Stomach (tissue), 4 donors: ENCODE measurements at regions not wholly inside any gene's neighbourhood (a gene's known extent, or its start where the extent isn't known, plus 50 kb on each side); places are given as distances from the start of the nearest gene placed in this dataset.

ENCODE experiments used
- CTCF ChIP-seq, 7 experiments: fragments of 450-650 bp in 4 of 7; fragments of 200-600 bp in 3 of 7; sonication (generic) in 3 of 7; IDR thresholded peaks; one replicate each; pipeline ENCODE4 v1.5.1; 2016 to 2019; ENCODE audit warnings: antibody characterized with exemption in 7 of 7, control low read depth in 2 of 7, mild to moderate bottlenecking in 1 of 7
- EP300 ChIP-seq: sonication (generic); formaldehyde crosslinking; IDR thresholded peaks from one replicate; pipeline ENCODE4 v1.6.1; 2017; ENCODE audit warnings: antibody characterized with exemption
- POLR2A ChIP-seq, 4 donors: fragments of 450-650 bp; IDR thresholded peaks; one replicate each; pipeline ENCODE4 v1.6.1; 2016; ENCODE audit warnings: antibody characterized with exemption in 4 of 4, control low read depth in 2 of 4, mild to moderate bottlenecking in 1 of 4, moderate library complexity in 1 of 4
- POLR2AphosphoS5 ChIP-seq, 3 donors: sonication (generic); formaldehyde crosslinking; IDR thresholded peaks; one replicate each; pipeline ENCODE4 v1.6.1; 2016; ENCODE audit warnings: antibody characterized with exemption in 3 of 3

GRCh38 chr5:75992753-75993152 is 90.4 kb upstream of the SV2C start:
- TF ChIP-seq POLR2A (IDR thresholded peaks at IDR 0.05) (no peak), CTCF (IDR thresholded peaks at IDR 0.05) (no peak), POLR2AphosphoS5 (IDR thresholded peaks at IDR 0.05) (no peak), EP300 (no peak)
